Urothelium cell line (cell line): ENCODE measurements at regions not wholly inside any gene's neighbourhood (a gene's known extent, or its start where the extent isn't known, plus 50 kb on each side); places are given as distances from the start of the nearest gene placed in this dataset.

Source experiments
- DNase-seq: peaks from one replicate; pipeline ENCODE4 v3.0.0; 2011; ENCODE audit warnings: low spot score, mixed read lengths
- FAIRE-seq: peaks from 2 replicates; lab custom pipeline; 2011; peaks lifted over from hg19 to GRCh38; lab: Jason Lieb, UNC

DNA sequence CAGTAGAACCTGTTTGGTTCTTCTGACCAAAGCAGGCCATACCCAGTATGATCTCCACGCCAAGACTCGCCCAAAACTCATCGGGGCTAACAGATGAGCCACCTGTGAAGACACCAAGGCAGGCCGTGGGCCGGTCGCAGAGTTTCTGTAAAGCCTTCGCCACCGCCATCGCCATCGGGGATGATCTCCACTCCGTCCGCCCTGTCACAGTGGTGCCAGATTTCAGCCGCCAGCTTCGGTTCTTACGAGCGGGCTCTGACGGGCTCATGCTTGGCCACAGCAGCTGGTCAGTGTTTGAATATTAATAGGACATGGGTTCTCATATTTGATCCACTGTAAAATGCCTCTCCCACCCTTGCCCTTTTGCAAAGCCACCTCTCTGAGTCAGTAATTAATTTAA, 113.2 kb upstream of the TMEM132D start:
- FAIRE-seq (no peak), DNase-seq (no peak)

DNA sequence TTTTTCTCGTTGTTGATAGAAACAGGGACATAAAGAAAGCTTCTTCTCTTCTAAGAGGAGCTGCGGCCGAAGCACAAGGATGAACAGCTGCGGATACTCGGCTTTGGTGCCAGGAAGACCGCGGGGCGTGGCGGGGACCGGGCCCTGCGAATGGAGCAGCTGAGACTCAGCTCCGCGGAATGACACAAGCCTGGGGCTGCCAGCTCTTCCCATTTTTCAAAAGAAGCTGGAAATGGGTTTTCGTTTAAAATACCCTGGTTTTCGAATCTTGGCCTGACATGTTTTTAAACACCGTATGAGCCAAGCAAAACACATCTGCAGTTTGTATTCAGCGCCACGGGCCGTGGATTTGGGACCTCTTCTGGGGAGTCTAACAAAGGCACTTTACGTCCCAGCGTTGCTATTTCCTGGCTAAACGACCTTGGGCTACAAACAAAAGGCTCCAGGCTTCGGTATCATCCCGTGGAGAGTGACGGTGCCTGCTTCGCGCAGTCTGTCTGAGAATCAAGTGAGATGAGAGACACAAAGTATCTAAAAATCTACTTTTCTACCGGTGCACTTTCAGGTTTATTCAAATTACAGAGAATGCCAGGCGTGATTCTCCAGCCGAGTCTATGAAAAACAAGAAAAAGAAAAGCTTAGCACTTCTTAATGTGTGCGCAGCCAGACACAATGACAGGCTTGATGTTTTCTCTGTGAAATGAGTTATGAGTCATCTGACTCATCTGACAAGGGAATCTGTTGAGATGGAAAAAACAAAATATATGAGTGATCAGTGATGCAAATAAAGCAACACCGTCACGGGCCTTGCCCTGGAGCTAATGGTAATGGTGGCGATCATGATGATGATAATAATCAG, 114.0 kb upstream of the TMEM132D start:
- FAIRE-seq (no peak), DNase-seq (no peak)

DNA sequence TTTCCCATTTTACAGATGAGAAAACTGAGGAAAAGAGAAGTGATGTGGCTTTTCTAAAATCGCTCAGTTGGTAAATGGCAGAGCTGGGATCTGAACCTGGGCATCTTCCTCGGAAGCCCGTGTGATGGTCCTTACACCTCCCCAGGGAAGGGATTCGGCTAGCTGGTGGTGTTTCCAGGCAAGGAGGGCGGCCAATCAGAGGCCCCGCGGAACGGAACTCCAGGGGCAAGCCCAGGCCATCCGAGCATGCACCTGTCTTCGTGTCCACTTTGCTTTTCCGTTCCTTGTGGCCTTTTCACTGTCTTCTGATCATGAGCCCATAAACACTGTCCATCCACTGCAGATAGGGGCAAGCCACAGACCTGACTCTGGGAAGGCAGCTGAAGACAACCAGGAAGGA, 114.8 kb upstream of the TMEM132D start:
- FAIRE-seq (no peak), DNase-seq (no peak)

DNA sequence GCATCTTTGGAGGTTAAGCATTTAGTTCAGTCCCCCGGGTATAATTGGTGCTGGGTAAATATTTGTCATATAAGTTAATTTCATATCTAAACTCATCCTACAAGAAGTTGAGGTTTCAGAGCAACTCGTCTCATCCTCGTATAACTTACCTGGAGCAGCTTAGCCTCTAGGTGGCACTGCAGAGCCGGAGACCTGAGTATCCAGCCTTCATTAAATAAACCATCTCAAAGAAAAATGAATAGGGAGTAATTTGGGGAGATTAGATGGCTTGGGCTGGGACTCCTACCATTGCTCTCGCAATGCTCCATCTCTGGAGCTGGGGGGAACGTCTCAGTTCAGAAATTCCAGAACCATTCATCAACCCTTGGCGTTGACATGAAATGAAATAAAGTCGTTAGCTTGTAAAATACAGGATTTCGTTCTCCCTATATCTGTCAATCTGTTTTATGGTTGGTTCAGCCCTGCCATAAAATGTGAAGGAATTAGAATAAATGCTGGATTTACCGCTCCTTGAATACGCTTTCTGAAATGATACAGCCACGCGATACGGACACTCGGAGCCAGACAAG, 122.9 kb upstream of the TMEM132D start:
- DNase-seq (peak; percentile 57), FAIRE-seq (no peak)

DNA sequence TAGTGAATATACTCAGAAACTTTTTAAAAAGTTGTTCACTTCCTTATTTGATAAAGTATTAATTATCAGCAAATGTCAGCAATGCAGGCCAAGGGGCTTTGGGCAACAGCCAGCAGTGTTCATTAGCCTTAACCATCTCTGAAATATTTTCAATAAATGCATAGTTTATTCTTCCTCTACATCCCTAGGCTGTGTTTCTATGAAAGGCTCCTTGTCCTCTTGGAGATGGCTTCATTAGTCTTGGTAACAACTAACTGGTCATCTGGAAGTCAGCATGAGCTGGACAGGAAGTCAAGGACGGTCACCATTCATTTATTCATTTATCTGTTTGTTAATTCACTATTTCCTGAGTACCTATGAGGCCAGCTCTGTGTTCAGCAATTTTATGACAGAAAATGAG, 124.0 kb upstream of the TMEM132D start:
- no peak for DNase-seq
- FAIRE-seq = no peak

DNA sequence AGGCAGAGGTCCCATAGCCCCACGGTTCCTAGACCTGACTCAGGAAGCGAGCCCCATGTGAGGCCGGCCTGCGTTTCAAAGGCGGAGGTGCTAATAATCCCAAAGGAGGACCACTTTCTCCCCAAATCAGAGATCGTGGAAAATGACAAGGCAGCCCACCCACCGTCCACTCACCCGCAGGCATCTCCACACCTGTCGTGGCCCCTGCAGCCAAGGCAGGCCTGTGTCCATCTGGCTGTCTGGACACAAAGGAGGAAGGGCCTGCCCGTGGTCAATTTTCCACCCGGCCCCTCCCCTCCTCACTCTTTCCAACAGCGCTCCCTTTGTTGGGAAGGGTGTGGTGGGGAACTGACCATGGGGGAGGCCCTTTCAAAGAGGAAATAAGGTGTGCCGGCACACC, 125.3 kb upstream of the TMEM132D start:
- DNase-seq = no peak
- FAIRE-seq = no peak

DNA sequence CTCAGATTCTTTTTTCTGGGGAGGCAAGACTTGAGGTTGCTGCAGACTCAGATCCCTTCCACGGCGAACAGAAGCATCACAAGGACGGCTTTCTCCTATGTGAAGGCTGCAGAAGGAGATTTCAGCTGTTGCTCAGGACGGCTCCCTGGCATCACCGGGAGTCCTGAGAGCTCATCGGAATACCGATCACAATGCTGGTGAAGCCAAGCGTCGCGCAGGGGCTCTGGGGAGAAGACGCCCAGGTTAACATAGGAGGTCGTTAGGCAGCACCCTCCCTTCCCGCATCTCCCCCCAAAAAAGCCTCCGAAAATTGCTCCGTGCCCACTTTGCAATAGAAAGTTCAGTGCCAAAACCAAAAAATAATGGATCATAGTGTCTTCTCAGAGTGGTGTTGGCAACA, 127.2 kb upstream of the TMEM132D start:
- no peak for DNase-seq
- FAIRE-seq = no peak

DNA sequence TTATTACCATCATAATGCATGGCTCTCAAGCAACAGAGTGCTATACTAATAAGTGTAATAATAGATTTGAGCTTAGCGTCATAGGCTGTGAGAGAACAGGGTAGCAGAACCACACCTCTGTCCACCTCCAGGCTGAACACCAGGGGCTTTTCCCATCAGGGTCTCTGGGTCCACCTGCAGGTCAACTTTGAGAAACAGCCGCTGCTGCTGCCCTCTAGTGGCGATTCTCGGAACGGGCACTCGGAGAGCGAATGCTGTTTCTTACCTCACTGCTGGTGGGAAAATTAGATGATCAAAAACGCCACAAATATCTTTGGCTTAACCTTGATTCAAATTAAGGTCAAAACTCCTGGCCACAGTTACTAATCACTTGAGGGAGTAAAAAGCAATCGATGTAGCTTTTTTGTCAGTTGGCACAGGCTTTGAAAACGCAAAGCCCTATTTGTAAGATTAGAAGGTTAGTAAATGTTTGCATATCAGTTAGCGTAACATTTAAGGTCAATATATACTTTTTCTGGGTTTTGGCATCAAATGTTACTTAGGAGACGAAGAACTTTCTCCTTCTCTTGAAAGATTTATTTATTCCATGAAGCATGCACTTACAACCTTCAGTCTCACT, 127.9 kb upstream of the TMEM132D start:
- FAIRE-seq (peak; percentile 40), DNase-seq (peak; percentile 69)

DNA sequence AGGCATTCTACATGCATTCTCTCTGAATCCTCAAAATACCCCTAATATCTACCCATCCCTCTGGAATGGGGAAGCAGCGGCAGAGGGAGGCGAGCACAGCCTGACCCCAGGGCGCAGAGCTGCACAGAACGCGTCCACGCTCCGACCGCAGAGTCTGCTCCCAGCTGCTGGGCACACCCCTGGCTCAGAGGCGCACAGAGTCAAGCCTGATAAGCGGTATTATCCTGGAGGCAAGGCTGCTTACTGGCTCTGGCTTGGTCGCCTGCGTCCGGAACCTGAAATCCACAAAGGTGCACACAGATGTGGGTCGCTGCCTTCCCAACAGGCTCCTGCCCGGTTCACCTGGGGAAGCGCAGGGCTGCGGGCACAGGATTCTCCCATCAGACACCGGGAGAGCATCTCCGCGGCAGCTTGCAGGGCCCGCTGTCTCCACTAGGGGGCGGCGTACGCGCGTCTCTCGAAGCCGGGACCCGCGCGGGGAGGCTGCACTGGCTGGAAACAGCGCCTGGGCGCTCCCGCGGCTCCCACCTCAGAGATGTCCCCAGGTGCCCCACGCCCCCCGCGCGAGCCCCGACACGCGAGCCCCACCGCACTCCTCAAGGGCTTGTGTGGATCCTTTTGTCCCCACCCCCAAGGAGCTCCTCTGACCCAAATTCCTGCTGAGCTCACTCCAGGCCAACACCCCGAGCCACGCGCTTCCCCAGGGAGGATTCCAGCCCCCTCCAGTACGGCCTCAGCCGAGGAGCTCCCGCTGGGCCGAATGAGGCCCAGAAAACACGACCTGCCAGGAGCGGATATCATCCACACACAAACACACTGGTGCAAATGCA, 120.1 kb upstream of the FZD10 start:
- FAIRE-seq (no peak), DNase-seq (peak; percentile 87)

DNA sequence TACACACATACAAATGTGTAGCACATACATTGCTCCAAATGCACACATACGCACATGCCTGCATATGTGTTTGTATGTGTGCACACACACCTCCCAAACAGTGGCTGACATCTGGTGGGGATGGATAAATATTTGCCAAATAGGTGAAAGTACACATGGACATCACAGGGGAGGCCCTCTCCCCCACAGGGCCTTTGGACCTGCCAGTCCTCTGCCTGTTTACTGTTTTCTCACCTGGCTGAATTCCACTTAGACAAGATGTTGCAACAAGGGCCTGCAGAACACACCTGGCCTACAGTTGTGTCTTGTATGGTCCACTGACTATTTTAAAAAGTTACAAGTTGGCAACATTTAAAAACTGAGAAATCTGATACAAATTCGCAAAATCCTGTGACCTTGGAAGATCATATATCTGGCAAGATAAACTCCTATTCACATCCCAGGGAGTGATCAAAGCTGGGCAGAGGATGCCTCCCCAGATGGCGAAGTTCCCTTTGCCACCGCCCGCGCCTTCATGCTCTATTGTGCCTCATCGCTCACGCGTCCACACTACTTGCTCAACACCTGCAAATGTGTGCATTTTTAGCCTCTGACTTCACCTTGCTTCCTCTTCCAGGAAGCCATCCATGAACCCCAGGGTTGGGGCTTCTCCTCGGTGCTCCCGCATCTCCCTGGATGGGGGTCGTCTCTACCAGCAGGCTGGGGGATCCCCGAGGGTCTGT, 118.4 kb upstream of the FZD10 start:
- FAIRE-seq (no peak), DNase-seq (no peak)

DNA sequence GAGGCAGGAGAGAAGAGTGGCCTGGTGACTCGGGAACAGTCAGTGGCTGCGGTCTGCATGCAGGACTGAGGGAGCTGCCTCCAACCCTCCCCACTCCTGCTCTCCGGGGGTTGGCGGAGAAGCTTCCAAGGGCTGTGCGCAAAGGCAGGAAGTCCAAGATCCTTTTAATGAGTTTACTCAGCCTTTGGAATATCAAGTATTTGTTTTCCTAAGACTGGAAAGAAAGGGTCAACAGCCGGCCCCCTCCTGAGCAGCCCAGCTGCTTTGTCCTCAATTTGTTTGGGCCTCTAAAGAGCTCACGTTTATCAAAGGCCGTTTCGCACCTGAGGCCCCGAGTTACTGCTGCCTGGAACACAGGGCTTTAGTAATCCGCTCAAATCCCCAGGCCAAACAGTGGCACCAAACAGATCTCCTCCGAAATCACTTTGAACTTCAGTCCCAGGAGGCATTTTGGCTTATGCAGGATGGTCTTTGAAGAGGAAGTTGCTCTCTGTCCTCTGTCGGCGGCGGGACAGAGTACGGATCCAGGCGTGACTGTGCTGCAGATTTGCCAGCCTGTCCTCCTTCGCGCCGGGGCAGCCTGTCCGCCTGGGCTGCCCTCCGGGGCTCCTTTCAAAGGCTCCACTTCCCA, 117.2 kb upstream of the FZD10 start:
- DNase-seq (no peak), FAIRE-seq (no peak)

DNA sequence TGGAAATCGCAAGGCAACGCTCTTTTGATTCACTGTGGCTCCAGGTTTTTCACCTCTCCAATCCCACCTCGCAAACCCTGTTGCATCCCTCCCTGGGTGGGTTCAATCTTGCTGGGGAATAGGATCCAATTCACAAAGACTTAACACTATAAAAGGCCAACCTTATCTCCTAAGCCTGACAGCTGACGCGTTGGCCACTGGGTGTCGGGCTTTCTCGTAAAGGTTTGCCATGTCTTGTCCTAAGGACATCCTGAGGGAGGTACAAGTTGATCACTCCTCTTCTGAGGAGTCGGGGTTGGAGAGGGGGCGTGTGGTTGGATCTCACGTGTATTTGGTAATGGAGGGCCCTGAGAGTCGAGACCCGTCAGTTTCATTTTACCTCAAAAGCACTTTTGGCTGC, 112.6 kb upstream of the FZD10 start:
- peak; percentile 42 for DNase-seq
- FAIRE-seq = peak; percentile 56

DNA sequence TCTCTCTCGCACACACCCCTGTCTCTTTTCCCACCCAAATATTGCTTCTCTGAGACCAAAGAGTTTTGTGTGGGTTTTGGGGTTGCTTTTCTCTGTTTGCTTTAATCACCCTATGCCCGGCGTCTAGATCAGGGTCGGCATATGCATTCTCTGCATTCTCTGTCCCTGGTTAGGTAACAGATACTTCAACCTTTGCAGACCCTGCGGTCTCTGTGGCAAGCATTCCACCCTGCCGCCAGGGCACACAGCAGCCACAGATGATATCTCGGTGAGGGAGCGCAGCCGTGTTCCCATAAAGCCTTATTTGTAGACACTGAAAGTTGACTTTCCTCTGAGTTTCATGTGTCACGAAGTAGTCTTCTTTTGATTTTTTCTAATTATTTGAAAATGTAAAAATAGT, 110.4 kb upstream of the FZD10 start:
- peak; percentile 62 for DNase-seq
- no peak for FAIRE-seq

DNA sequence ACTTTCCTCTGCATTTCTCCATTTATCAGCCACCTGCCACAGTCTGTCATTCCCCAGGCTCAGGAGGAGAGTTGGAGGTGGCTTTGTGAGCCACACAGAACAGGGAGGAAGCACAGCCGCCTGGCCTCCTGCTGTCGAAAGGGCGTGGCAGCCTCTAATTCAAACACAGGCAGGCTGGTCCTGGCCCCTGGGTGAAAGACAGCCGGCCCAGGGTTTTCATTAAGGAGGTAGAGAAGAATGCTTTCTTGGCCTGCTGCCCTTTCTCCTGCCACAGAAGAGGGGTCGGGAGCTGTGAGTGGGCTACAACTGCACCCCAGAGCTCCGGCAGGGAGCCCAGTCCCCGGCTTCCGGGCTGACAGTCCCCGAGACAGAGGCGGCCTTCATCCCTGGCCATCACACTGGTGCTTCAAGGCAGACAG, 108.6 kb upstream of the FZD10 start:
- FAIRE-seq = no peak
- DNase-seq = peak; percentile 42

DNA sequence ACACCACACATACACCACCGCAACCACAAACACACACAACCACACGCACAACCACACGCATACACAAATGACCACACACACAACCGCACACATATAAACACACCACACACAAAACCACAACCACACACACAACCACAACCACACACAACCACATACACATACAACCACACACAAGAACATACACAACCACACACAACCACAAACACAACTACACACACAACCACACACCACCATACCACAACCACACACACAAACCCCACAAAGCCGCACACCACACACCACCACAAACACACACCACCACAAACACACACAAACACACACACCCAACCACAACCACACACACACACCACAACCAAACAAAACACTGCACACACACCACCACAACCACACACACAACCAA, 107.5 kb upstream of the FZD10 start:
- FAIRE-seq (peak; percentile 96), DNase-seq (no peak)

DNA sequence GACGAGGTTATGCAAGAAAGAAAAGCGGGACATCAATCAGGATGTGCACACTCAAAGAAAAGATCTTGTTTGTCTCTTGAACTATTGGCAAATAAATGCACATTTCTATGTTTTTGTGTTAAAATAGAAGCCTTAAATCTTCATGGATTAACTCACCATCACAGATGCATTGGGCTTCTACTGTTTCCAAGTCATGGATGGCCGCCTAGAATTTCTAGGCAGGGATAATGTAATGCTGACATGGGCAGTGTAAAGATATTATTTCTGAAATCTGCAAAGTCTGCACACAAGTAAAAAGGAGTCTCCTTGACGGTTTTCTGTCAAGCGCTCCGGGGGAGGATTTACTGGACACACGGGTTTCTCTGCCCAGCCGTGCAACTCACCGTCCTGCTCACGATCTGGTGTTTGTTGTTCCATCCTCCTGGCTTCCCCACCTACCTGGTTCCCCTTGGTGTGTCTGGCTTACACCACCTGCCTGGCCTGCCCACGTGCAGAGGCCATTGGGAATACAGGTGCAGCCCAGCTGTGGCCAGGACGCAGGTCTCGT, 103.3 kb upstream of the FZD10 start:
- DNase-seq = no peak
- FAIRE-seq = no peak

DNA sequence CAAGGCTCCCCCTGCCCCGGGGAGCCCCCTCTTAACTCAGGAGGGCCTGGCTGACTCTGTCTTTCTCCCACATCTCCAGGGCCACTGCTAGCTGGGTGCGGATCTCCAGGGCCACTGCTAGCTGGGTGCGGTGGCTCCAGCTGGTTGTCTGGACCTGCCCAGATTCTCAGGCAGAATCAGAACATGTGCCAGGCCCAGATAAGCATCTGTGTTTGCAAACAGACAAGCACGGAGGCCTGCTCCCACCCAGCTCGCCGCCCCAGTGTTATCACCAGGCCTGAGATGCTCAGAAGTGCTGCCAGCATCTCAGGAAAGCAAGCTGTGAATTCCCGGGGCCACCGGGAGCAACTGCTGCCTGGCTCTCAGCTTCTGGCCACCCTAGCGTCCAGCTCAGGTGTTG, 98.4 kb upstream of the FZD10 start:
- DNase-seq (no peak), FAIRE-seq (no peak)

DNA sequence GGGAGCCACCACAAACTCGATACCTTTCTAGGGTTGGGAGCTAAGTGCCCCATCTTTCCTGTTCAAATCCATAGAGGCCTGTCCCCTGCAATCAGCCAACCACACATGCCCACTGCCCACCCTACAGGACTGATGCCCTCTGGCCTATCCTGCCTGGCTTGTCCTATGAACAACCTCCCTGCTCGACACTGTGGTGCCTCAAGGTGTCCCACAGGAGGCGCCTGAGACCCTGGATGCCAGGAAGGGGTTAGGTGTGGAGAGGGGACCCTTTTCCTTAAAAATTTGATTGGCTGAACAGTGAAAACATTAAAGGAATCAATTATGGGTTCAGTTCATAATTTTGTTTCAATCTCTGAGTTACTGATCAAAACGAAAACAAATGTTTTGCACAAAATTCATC, 97.3 kb upstream of the FZD10 start:
- DNase-seq (no peak), FAIRE-seq (no peak)

DNA sequence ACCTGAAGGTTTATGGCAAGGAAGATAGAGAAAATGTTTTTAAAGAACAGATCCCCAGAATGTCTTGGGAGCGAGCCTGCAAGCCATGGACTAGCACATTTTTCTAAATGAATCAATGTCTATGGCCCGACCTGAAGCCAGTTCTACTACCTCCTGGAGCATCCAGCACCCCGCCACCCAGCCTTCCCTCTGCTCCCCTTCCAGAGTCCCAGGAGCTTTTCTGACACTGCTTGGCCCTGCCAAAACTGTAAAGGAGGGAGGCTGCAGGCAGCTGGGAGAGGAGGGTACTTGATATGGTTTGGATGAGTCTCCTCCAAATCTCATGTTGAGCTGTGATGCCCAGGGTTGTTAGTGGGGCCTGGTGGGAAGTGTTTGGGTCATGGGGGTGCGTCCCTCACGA, 95.5 kb upstream of the FZD10 start:
- no peak for FAIRE-seq

DNA sequence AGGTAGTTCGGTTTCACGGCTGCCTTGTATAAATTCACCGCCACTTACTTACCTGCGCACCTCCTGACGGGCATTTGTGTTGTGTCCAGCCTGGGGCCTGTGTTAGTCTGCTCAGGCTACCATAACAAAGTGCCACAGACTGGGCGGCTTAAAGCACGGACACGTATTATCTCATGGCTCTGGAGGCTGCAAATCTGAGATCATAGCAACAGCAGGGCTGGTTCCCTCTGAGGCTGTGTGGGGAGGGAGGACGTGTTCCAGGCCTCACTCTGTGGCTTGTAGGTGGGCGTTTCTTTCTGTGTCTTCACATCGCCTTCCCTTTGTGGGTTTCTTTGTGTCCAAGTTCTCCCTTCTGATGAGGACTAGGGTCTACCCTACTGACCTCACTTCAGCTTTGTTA, 93.5 kb upstream of the FZD10 start:
- DNase-seq (no peak), FAIRE-seq (no peak)

More for the DNA sequence above, 95.5 kb upstream of the FZD10 start:
- no peak for DNase-seq
